A549 (cell line): ENCODE measurements at regions not wholly inside any gene's neighbourhood (a gene's known extent, or its start where the extent isn't known, plus 50 kb on each side); places are given as distances from the start of the nearest gene placed in this dataset.

Experiments used
- ATAC-seq, 2 experiments: fragments of 200-7000 bp in 1 of 2; fragments of >200 bp in 1 of 2; cut with Nextera tagmentation in 1 of 2; cut with Tn5 transposase in 1 of 2; 3 replicates each; pipeline versions ENCODE4 v1.8.0 to v1.9.1; 2018 to 2020; ENCODE audit warnings: mild to moderate bottlenecking in 1 of 2, moderate library complexity in 1 of 2
- CTCF ChIA-PET: fragments of 300-600 bp; sonication (Branson Sonifier 250); formaldehyde crosslinking; extraction: SDS; loops from one replicate; lab custom pipeline; 2021; ENCODE audit warnings: antibody characterized with exemption, inconsistent platforms; lab: Yijun Ruan, JAX
- POLR2A ChIA-PET: fragments of 350-600 bp; formaldehyde crosslinking; extraction: SDS; loops from one replicate; lab custom pipeline; 2021; ENCODE audit warnings: antibody characterized with exemption, inconsistent platforms; lab: Yijun Ruan, JAX
- DNase-seq, 2 experiments: peaks; one replicate each; pipeline versions ENCODE4 v3.0.0 to v3.0.0-alpha.2; 2011 to 2016; ENCODE audit warnings: low read depth in 1 of 2, low spot score in 1 of 2
- FAIRE-seq: peaks from 2 replicates; lab custom pipeline; 2011; peaks lifted over from hg19 to GRCh38; lab: Jason Lieb, UNC
- H3K27ac ChIP-seq, 2 experiments: fragments of >200 bp; sonication (Bioruptor Twin); formaldehyde crosslinking; 3 replicates each; pipeline ENCODE4 v1.5.1; 2016 to 2017
- H3K4me1 ChIP-seq: fragments of >200 bp; sonication (Bioruptor Twin); formaldehyde crosslinking; 3 replicates; pipeline ENCODE4 v1.6.1; 2016
- H3K4me2 ChIP-seq: fragments of >200 bp; sonication (Bioruptor Twin); formaldehyde crosslinking; 3 replicates; pipeline ENCODE4 v1.6.1; 2016
- H3K4me3 ChIP-seq: fragments of >200 bp; sonication (Bioruptor Twin); formaldehyde crosslinking; 3 replicates; pipeline ENCODE4 v1.5.1; 2016
- H3K9me3 ChIP-seq: fragments of >200 bp; sonication (Bioruptor Twin); formaldehyde crosslinking; 3 replicates; pipeline ENCODE4 v1.6.1; 2016
- CBX2 ChIP-seq: fragments of 200-600 bp; sonication (generic); IDR thresholded peaks from 2 replicates; pipeline ENCODE4 v1.6.1; 2016; ENCODE audit warnings: low read depth, mild to moderate bottlenecking, borderline replicate concordance
- CEBPB ChIP-seq, 2 experiments: fragments of >200 bp in 1 of 2; sonication (Bioruptor Twin) in 1 of 2; formaldehyde crosslinking in 1 of 2; IDR thresholded peaks; 2 replicates each; pipeline ENCODE4 v1.6.1; 2012 to 2016
- CHD2 ChIP-seq: fragments of 150-350 bp; IDR thresholded peaks from 2 replicates; pipeline ENCODE4 v1.6.1; 2014; ENCODE audit warnings: low read length; ENCODE audit not compliant: partially characterized antibody
- EP300 ChIP-seq, 2 experiments: fragments of >200 bp; sonication (Bioruptor Twin); formaldehyde crosslinking; IDR thresholded peaks; 2 replicates in 1 of 2; 3 replicates in 1 of 2; pipeline ENCODE4 v1.6.1; 2016 to 2017
- GATA3 ChIP-seq: IDR thresholded peaks from 2 replicates; pipeline ENCODE4 v1.6.1; 2012; ENCODE audit warnings: borderline replicate concordance
- HDAC2 ChIP-seq: fragments of 200-600 bp; sonication (generic); IDR thresholded peaks from 2 replicates; pipeline ENCODE4 v1.6.1; 2016
- JUN ChIP-seq, 2 experiments: fragments of >200 bp; sonication (Bioruptor Twin); formaldehyde crosslinking; IDR thresholded peaks; 2 replicates in 1 of 2; 3 replicates in 1 of 2; pipeline ENCODE4 v1.6.1; 2016 to 2017
- JUNB ChIP-seq: fragments of >200 bp; sonication (Bioruptor Twin); formaldehyde crosslinking; IDR thresholded peaks from 2 replicates; pipeline ENCODE4 v1.6.1; 2016
- NPAS2 ChIP-seq: fragments of 250-450 bp; sonication (Bioruptor Pico); IDR thresholded peaks from 2 replicates; pipeline ENCODE4 v1.8.0; 2022; ENCODE audit warnings: mild to moderate bottlenecking, moderate library complexity, borderline replicate concordance
- POLR2A ChIP-seq: IDR thresholded peaks from 2 replicates; pipeline ENCODE4 v1.6.1; 2012; ENCODE audit warnings: mild to moderate bottlenecking, low read length
- POLR2AphosphoS2 ChIP-seq: conservative IDR thresholded peaks from 2 replicates; pipeline ENCODE4 v1.6.1; 2012; ENCODE audit warnings: low read length, improper control_type of control experiment, inconsistent platforms
- RAD21 ChIP-seq, 2 experiments: fragments of >200 bp in 1 of 2; sonication (Bioruptor Twin) in 1 of 2; formaldehyde crosslinking in 1 of 2; IDR thresholded peaks in 1 of 2; conservative IDR thresholded peaks in 1 of 2; 2 replicates in 1 of 2; 3 replicates in 1 of 2; pipeline ENCODE4 v1.6.1; 2012 to 2018; ENCODE audit warnings: inconsistent platforms in 1 of 2
- RCOR1 ChIP-seq: fragments of 150-350 bp; IDR thresholded peaks from 2 replicates; pipeline ENCODE4 v1.6.1; 2014; ENCODE audit warnings: antibody characterized with exemption, low read length, low read depth
- TFCP2L1 ChIP-seq: fragments of 250-450 bp; sonication (Bioruptor Pico); IDR thresholded peaks from 2 replicates; pipeline ENCODE4 v1.5.0; 2021; ENCODE audit warnings: mild to moderate bottlenecking
- ZSCAN20 ChIP-seq: fragments of 250-450 bp; sonication (Bioruptor Pico); IDR thresholded peaks from 2 replicates; pipeline ENCODE4 v1.8.0; 2022; ENCODE audit warnings: mild to moderate bottlenecking, moderate library complexity
- WGBS: methylation state at CpG from one replicate; pipeline ENCODE4 v1.1.6; 2017; ENCODE audit errors: missing lambda C conversion rate; 5-methylcytosine and 5-hydroxymethylcytosine counted together
- TF ChIP-seq, protein P1 (sequence below): fragments of >200 bp; sonication (Bioruptor Twin); formaldehyde crosslinking; IDR thresholded peaks from 2 replicates; pipeline ENCODE4 v1.6.1; 2016
- TF ChIP-seq, protein P2 (sequence below): fragments of 150-350 bp; IDR thresholded peaks from 2 replicates; pipeline ENCODE4 v1.6.1; 2014; ENCODE audit warnings: low read depth, mild to moderate bottlenecking, low read length
- TF ChIP-seq, protein P3 (sequence below): fragments of 250-450 bp; sonication (Bioruptor Pico); IDR thresholded peaks from 2 replicates; pipeline ENCODE4 v1.5.0; 2021; ENCODE audit warnings: mild to moderate bottlenecking, moderate library complexity, borderline replicate concordance
- TF ChIP-seq, protein P4 (sequence below): IDR thresholded peaks from 2 replicates; pipeline ENCODE4 v1.6.1; 2012
- TF ChIP-seq, protein P5 (sequence below): fragments of 450-650 bp; IDR thresholded peaks from 2 replicates; pipeline ENCODE4 v1.6.1; 2014; ENCODE audit warnings: antibody characterized with exemption
- TF ChIP-seq, protein P6 (sequence below): IDR thresholded peaks from 2 replicates; pipeline ENCODE4 v1.6.1; 2012; ENCODE audit warnings: low read depth, borderline replicate concordance

DNA sequence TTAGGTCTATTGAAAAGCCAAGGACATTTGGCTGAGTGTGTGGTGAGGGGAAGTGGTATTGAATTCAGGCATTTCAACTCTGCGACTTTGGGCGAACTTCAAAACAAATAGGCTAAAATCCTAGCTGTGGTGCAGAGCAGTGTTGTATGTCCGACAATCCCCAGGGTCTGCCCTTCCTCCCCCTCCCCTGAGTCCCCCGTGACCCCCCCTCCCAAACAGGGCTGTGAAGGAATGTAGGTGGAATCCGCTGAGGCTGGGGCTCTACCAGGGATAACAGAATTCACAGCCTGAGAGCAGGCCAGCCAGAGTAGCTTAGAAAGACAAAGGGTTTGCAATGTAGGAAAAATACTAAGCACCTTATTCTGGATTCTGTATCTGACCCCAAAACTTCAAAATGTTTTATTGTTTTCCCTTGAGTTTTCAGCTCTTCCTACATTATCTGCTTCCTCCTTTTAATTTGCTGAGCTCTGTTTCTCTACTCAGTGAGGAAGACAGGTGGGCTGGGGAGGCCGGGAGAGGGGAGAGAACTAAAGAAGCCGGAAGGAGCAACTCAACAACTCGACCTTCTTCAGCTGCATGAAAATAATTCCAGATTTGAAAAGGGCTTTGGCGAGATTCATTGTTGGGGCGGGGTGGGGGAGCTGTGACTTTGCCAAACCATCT lies 315.2 kb downstream of the BLID start:
- H3K4me1 ChIP-seq, result no peaks in the 10 kb centered on the region
- no peak for TF ChIP-seq CHD2
- TF ChIP-seq EP300 (IDR thresholded peaks at IDR 0.05), result no peak
- TF ChIP-seq JUN (IDR thresholded peaks at IDR 0.05), result no peak
- TF ChIP-seq CBX2, result no peak
- no peak for TF ChIP-seq RAD21 (conservative IDR thresholded peaks at IDR 0.05 in 1 of 2, IDR thresholded peaks at IDR 0.05 in 1 of 2)
- TF ChIP-seq, protein P1, sequence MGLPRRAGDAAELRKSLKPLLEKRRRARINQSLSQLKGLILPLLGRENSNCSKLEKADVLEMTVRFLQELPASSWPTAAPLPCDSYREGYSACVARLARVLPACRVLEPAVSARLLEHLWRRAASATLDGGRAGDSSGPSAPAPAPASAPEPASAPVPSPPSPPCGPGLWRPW, result no peak
- TF ChIP-seq, protein P2, sequence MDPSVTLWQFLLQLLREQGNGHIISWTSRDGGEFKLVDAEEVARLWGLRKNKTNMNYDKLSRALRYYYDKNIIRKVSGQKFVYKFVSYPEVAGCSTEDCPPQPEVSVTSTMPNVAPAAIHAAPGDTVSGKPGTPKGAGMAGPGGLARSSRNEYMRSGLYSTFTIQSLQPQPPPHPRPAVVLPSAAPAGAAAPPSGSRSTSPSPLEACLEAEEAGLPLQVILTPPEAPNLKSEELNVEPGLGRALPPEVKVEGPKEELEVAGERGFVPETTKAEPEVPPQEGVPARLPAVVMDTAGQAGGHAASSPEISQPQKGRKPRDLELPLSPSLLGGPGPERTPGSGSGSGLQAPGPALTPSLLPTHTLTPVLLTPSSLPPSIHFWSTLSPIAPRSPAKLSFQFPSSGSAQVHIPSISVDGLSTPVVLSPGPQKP, result no peak
- TF ChIP-seq GATA3, result no peak
- no peak for TF ChIP-seq POLR2AphosphoS2
- TF ChIP-seq, protein P3, sequence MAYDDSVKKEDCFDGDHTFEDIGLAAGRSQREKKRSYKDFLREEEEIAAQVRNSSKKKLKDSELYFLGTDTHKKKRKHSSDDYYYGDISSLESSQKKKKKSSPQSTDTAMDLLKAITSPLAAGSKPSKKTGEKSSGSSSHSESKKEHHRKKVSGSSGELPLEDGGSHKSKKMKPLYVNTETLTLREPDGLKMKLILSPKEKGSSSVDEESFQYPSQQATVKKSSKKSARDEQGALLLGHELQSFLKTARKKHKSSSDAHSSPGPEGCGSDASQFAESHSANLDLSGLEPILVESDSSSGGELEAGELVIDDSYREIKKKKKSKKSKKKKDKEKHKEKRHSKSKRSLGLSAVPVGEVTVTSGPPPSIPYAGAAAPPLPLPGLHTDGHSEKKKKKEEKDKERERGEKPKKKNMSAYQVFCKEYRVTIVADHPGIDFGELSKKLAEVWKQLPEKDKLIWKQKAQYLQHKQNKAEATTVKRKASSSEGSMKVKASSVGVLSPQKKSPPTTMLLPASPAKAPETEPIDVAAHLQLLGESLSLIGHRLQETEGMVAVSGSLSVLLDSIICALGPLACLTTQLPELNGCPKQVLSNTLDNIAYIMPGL (CRISPR knock-in tag), result no peak
- TF ChIP-seq TFCP2L1 (CRISPR knock-in tag), result no peak
- TF ChIP-seq, protein P4, sequence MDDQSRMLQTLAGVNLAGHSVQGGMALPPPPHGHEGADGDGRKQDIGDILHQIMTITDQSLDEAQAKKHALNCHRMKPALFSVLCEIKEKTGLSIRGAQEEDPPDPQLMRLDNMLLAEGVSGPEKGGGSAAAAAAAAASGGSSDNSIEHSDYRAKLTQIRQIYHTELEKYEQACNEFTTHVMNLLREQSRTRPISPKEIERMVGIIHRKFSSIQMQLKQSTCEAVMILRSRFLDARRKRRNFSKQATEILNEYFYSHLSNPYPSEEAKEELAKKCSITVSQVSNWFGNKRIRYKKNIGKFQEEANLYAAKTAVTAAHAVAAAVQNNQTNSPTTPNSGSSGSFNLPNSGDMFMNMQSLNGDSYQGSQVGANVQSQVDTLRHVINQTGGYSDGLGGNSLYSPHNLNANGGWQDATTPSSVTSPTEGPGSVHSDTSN, result no peak
- no peak for TF ChIP-seq HDAC2
- TF ChIP-seq NPAS2 (CRISPR knock-in tag), result no peak
- TF ChIP-seq, all 56 proteins: peak for 0
- no peak overlapping the region for H3K4me3 ChIP-seq
- no peak overlapping the region for H3K4me2 ChIP-seq
- WGBS, result 27% methylated on average over 9 of the region's 10 CpGs
- CTCF ChIA-PET, result no interaction called here
- POLR2A ChIA-PET, result no interaction called here
- DNase-seq (no peak), FAIRE-seq (no peak), ATAC-seq (no peak)
- H3K9me3 ChIP-seq, result no peaks in the 10 kb centered on the region
- no peak overlapping the region for H3K27ac ChIP-seq

DNA sequence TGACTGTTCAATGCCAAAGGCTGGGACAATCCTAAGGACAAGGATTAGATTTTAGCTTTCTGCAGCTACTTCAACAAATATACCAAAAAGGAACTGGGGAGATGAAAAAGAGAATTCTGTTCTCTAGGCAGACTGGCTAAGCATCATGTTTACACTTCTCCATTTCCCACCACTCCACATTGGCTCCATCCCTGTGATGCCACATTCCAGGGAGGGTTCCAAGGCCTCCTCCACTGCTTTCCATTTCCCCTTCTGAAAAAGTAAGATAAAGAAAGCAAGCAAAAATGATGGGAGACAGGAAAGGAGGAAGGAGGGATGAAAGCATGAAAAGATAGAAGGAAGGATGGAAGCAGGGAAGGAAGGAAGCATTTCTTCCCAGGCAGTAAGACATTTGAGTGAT lies 315.8 kb downstream of the BLID start:
- FAIRE-seq (no peak), DNase-seq (no peak), ATAC-seq (no peak)
- Histone ChIP-seq H3K4me1 (no peaks in the 10 kb centered on the region), H3K9me3 (no peaks in the 10 kb centered on the region), H3K27ac (no peak overlapping the region), H3K4me2 (no peak overlapping the region)
- ChIA-PET POLR2A (no interaction called here), CTCF (no interaction called here)
- no peak for TF ChIP-seq CEBPB (IDR thresholded peaks at IDR 0.05)
- TF ChIP-seq, protein P5, sequence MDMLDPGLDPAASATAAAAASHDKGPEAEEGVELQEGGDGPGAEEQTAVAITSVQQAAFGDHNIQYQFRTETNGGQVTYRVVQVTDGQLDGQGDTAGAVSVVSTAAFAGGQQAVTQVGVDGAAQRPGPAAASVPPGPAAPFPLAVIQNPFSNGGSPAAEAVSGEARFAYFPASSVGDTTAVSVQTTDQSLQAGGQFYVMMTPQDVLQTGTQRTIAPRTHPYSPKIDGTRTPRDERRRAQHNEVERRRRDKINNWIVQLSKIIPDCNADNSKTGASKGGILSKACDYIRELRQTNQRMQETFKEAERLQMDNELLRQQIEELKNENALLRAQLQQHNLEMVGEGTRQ, result no peak
- no peak for TF ChIP-seq JUNB
- TF ChIP-seq, protein P6, sequence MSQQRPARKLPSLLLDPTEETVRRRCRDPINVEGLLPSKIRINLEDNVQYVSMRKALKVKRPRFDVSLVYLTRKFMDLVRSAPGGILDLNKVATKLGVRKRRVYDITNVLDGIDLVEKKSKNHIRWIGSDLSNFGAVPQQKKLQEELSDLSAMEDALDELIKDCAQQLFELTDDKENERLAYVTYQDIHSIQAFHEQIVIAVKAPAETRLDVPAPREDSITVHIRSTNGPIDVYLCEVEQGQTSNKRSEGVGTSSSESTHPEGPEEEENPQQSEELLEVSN, result no peak
- TF ChIP-seq RCOR1, result no peak
- no peak for TF ChIP-seq POLR2A
- no peak for TF ChIP-seq ZSCAN20 (CRISPR knock-in tag)
- TF ChIP-seq, all 56 proteins: peak for 0
- no peak overlapping the region for H3K4me3 ChIP-seq
